BJ (cell line): ENCODE measurements at regions not wholly inside any gene's neighbourhood (a gene's known extent, or its start where the extent isn't known, plus 50 kb on each side); places are given as distances from the start of the nearest gene placed in this dataset.

Experiments
- CTCF ChIA-PET: fragments of 350-600 bp; formaldehyde crosslinking; extraction: SDS; loops from one replicate; lab custom pipeline; 2021; ENCODE audit warnings: antibody characterized with exemption, inconsistent platforms; lab: Yijun Ruan, JAX
- POLR2A ChIA-PET: fragments of 300-600 bp; sonication (Branson Sonifier 250); formaldehyde crosslinking; extraction: SDS; loops from one replicate; lab custom pipeline; 2021; ENCODE audit warnings: antibody characterized with exemption; lab: Charles Lee
- DNase-seq: peaks from one replicate; pipeline ENCODE4 v3.0.0-alpha.2; 2011; ENCODE audit warnings: low read depth
- H3K27me3 ChIP-seq: 2 replicates; pipeline ENCODE4 v1.6.0; 2011; ENCODE audit warnings: low read length; ENCODE audit not compliant: control insufficient read depth, insufficient read depth
- H3K36me3 ChIP-seq: 2 replicates; pipeline ENCODE4 v1.5.1; 2011; ENCODE audit warnings: low read length; ENCODE audit not compliant: control insufficient read depth, insufficient read depth
- H3K4me3 ChIP-seq: 2 replicates; pipeline ENCODE4 v1.5.1; 2011; ENCODE audit warnings: low read depth, mild to moderate bottlenecking, control low read depth, low read length
- CTCF ChIP-seq: IDR thresholded peaks from 2 replicates; pipeline ENCODE4 v1.5.1; 2011; ENCODE audit warnings: low read depth, mild to moderate bottlenecking, control low read depth, inconsistent platforms, low read length, moderate library complexity; ENCODE audit not compliant: insufficient read depth

GRCh38 chr1:59101518-59101917 is 195.4 kb upstream of the FGGY start:
- H3K4me3 ChIP-seq = no peak overlapping the region
- no peaks in the 10 kb centered on the region for H3K27me3 ChIP-seq
- no peaks in the 10 kb centered on the region for H3K36me3 ChIP-seq
- DNase-seq = no peak
- CTCF ChIA-PET = no interaction called here
- POLR2A ChIA-PET = interaction anchor here (0.6 kb wide), 1 partner anchor 391 kb away, joined by 20 read pairs; no protein-coding TSS in a partner anchor
- no peak for TF ChIP-seq CTCF

GRCh38 chr1:59103457-59103856 is 193.4 kb upstream of the FGGY start:
- POLR2A ChIA-PET = no interaction called here
- TF ChIP-seq CTCF = no peak
- no peak for DNase-seq
- H3K4me3 ChIP-seq = no peak overlapping the region
- H3K27me3 ChIP-seq = no peaks in the 10 kb centered on the region
- CTCF ChIA-PET = no interaction called here
- no peaks in the 10 kb centered on the region for H3K36me3 ChIP-seq

GRCh38 chr1:59104191-59104760 is 192.6 kb upstream of the FGGY start:
- Histone ChIP-seq H3K4me3 (no peak overlapping the region), H3K36me3 (no peaks in the 10 kb centered on the region), H3K27me3 (no peaks in the 10 kb centered on the region)
- ChIA-PET CTCF (no interaction called here), POLR2A (no interaction called here)
- no peak for TF ChIP-seq CTCF
- DNase-seq = no peak

- ChIA-PET CTCF (interaction anchor here (0.6 to 1.8 kb wide), 3 partner anchors 15 to 61 kb away, joined by 3 to 5 read pairs (median 3); no protein-coding TSS in a partner anchor), POLR2A (no interaction called here)
- no peak for TF ChIP-seq CTCF
- no peak for DNase-seq
- H3K4me3 ChIP-seq = no peak overlapping the region
- H3K36me3 ChIP-seq = no peaks in the 10 kb centered on the region
- H3K27me3 ChIP-seq = no peaks in the 10 kb centered on the region
Observed at GRCh38 chr1:59105548-59106507, 191.1 kb upstream of the FGGY start.

- no peak for TF ChIP-seq CTCF
- DNase-seq = no peak
- Histone ChIP-seq H3K36me3 (no peaks in the 10 kb centered on the region), H3K27me3 (no peaks in the 10 kb centered on the region), H3K4me3 (no peak overlapping the region)
- ChIA-PET CTCF (interaction anchor here (1.8 kb wide), 1 partner anchor 44 kb away, joined by 5 read pairs; no protein-coding TSS in a partner anchor), POLR2A (no interaction called here)
Observed at GRCh38 chr1:59107516-59107915, 189.4 kb upstream of the FGGY start.
